ENCODE measurements at regions not wholly inside any gene's neighbourhood (a gene's known extent, or its start where the extent isn't known, plus 50 kb on each side); places are given as distances from the start of the nearest gene placed in this dataset.

DNA sequence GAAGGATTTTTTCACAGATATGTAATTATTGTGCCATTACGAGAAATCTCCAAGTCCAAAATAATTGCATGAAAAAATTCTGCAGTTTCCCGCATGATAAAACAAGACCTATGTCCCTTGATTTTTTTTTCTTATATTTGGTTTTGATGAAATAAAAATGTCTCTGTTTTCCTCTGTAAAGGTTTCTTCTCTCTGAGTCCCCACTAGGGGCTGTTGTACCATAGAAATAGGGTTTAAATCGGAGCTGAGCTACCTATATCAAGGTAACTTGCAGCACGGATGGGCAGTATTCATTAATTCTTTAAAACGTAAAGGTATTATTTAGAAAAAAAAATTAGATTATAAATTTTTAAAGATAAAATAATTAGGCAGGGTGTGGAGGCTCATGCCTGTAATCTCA lies 66.6 kb upstream of the IGF1R start:
- H3K27ac ChIP-seq (ENCODE audit: low read depth in 2 of 2, low read length in 1 of 2) = no peak overlapping the region
- H3K27me3 ChIP-seq (ENCODE audit: control insufficient read depth in 1 of 2, insufficient read depth in 2 of 2, low read length in 2 of 2) = peaks cover 0 to 2% of the 10 kb centered on the region in 2 donors
- 48 to 59% methylated on average over 5 of the region's 5 CpGs for WGBS, 2 donors
- no peaks in the 10 kb centered on the region for H3K36me3 ChIP-seq (ENCODE audit: control insufficient read depth in 2 of 2, insufficient read depth in 2 of 2, low read length in 1 of 2)
- H3K9me3 ChIP-seq (ENCODE audit: control insufficient read depth in 2 of 2, insufficient read depth in 1 of 2, low read depth in 1 of 2, low read length in 1 of 2) = no peaks in the 10 kb centered on the region
- H3K4me3 ChIP-seq (ENCODE audit: low read depth in 1 of 2, low read length in 2 of 2) = no peak overlapping the region
- H3K4me1 ChIP-seq (ENCODE audit: control insufficient read depth in 2 of 2, insufficient read depth in 2 of 2, low read length in 1 of 2) = peaks cover 0 to 2% of the 10 kb centered on the region in 2 donors

DNA sequence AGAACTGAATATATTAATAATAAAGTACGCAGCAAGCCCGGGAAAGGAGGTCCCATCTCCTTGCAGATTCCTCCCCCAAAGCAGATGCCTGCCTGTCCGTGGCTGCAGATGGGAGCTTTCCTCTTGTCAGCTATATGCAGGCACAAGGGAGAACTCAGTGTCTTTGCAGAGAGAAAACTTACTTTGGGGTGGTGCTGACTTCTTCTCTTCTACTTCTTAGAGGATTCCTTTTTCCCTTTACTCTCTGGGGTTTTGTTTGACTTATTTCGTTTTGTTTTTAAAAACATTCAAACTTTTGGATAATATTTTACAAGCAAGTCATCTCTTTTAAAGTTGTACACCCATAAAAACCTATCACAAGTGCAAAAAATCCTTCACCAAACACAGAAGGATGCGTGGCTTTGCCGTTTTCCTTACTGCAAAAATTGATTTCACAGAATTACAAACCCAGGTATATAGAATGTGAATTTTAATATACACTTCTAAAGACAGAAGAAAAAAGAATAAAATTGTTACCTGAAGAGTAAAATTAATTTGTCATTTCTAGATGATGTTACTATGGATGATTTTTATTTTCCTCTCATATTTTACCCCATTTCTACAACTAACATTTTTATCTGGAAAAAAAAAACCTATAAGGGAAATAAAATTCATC lies 65.3 kb upstream of the IGF1R start:
- Histone ChIP-seq H3K9me3 (ENCODE audit: control insufficient read depth in 2 of 2, insufficient read depth in 1 of 2, low read depth in 1 of 2, low read length in 1 of 2) (no peaks in the 10 kb centered on the region), H3K36me3 (ENCODE audit: control insufficient read depth in 2 of 2, insufficient read depth in 2 of 2, low read length in 1 of 2) (no peaks in the 10 kb centered on the region), H3K27ac (ENCODE audit: low read depth in 2 of 2, low read length in 1 of 2) (no peak overlapping the region), H3K27me3 (ENCODE audit: control insufficient read depth in 1 of 2, insufficient read depth in 2 of 2, low read length in 2 of 2) (peaks cover 0 to 2% of the 10 kb centered on the region in 2 donors), H3K4me1 (ENCODE audit: control insufficient read depth in 2 of 2, insufficient read depth in 2 of 2, low read length in 1 of 2) (peaks cover 0 to 2% of the 10 kb centered on the region in 2 donors), H3K4me3 (ENCODE audit: low read depth in 1 of 2, low read length in 2 of 2) (no peak overlapping the region)
- WGBS, 2 donors = 45 to 55% methylated on average over 6 of the region's 6 CpGs

DNA sequence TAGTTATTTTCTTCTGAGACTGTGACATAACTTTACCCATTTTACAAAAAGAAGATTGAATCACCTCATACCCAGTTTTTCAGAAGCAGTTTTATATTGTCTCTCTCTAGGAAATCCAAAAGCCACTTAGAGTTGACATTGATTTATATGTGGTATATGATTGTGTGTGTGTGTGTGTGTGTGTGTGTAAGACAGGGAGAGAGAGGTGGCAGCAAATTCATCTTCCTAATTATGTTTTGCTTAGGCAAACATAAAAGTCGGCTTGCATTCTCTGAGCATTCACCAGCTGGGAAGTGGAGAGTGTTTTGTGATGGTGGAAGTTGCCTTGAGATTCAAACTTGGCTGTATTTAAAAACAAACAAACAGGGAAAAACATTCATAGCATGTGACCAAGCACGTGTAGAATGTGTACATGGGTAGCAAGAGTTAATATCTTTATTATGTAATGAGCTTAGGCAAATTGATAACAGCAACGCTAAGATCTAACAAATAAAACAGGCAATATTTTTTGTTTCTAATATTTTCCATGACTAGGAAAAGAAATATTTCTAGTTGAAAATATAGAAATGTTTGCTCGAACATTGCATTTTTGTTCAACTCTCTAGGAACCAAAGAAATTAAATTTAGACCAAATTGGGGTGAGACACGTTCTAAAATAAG lies 64.4 kb upstream of the IGF1R start:
- no peaks in the 10 kb centered on the region for H3K36me3 ChIP-seq (ENCODE audit: control insufficient read depth in 2 of 2, insufficient read depth in 2 of 2, low read length in 1 of 2)
- H3K4me3 ChIP-seq (ENCODE audit: low read depth in 1 of 2, low read length in 2 of 2) = no peak overlapping the region
- H3K27ac ChIP-seq (ENCODE audit: low read depth in 2 of 2, low read length in 1 of 2) = no peak overlapping the region
- peaks cover 0 to 2% of the 10 kb centered on the region in 2 donors for H3K4me1 ChIP-seq (ENCODE audit: control insufficient read depth in 2 of 2, insufficient read depth in 2 of 2, low read length in 1 of 2)
- H3K9me3 ChIP-seq (ENCODE audit: control insufficient read depth in 2 of 2, insufficient read depth in 1 of 2, low read depth in 1 of 2, low read length in 1 of 2) = no peaks in the 10 kb centered on the region
- peaks cover 0 to 2% of the 10 kb centered on the region in 2 donors for H3K27me3 ChIP-seq (ENCODE audit: control insufficient read depth in 1 of 2, insufficient read depth in 2 of 2, low read length in 2 of 2)
- 37 to 48% methylated on average over 5 of the region's 5 CpGs for WGBS, 2 donors

DNA sequence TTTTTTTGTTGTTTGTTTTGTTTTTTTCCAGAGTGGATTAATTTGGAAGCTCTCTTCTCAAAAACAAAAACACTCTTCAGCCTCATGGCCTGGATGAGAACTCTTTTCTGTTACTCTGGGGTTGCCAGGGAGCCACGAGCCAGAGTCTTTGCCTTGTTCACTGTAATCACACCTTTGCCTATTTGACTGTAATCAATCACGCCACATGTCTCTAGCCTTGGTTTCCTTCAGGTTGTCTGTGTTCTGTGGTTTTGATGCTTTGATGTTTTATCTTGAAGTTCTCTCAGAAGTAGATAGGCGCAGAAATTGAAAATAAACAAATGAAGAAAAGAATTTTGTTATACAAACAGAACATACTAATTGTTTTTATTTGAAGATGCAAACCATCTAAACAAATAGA lies 62.3 kb upstream of the IGF1R start:
- no peaks in the 10 kb centered on the region for H3K9me3 ChIP-seq (ENCODE audit: control insufficient read depth in 2 of 2, insufficient read depth in 1 of 2, low read depth in 1 of 2, low read length in 1 of 2)
- no peak overlapping the region for H3K4me3 ChIP-seq (ENCODE audit: low read depth in 1 of 2, low read length in 2 of 2)
- H3K4me1 ChIP-seq (ENCODE audit: control insufficient read depth in 2 of 2, insufficient read depth in 2 of 2, low read length in 1 of 2) = no peaks in the 10 kb centered on the region
- 57 to 68% methylated on average over 3 of the region's 3 CpGs for WGBS, 2 donors
- H3K36me3 ChIP-seq (ENCODE audit: control insufficient read depth in 2 of 2, insufficient read depth in 2 of 2, low read length in 1 of 2) = no peaks in the 10 kb centered on the region
- H3K27me3 ChIP-seq (ENCODE audit: control insufficient read depth in 1 of 2, insufficient read depth in 2 of 2, low read length in 2 of 2) = peaks cover 0 to 2% of the 10 kb centered on the region in 2 donors
- H3K27ac ChIP-seq (ENCODE audit: low read depth in 2 of 2, low read length in 1 of 2) = no peak overlapping the region

DNA sequence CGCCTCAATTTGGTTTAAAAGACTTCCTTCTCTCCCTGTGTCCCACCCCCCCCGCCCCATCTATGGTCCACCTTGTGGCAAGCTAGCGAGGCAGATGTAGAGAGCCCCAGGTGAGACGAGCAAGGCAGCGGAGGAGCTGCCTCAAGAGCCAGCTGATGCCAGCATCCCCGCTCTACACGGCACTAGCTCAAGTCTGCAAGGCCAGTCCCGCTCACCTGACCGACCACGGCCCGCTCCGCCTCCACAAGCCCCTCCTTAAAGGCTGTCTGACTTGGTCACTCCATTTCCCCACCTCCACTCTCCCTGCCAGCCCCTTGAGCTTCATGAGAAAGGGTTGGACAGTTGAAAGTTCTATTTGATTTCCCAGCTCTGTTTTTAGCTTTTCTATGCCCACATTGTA lies 56.2 kb upstream of the IGF1R start:
- Histone ChIP-seq H3K4me3 (ENCODE audit: low read depth in 1 of 2, low read length in 2 of 2) (no peak overlapping the region), H3K27me3 (ENCODE audit: control insufficient read depth in 1 of 2, insufficient read depth in 2 of 2, low read length in 2 of 2) (no peaks in the 10 kb centered on the region), H3K36me3 (ENCODE audit: control insufficient read depth in 2 of 2, insufficient read depth in 2 of 2, low read length in 1 of 2) (no peaks in the 10 kb centered on the region), H3K4me1 (ENCODE audit: control insufficient read depth in 2 of 2, insufficient read depth in 2 of 2, low read length in 1 of 2) (no peaks in the 10 kb centered on the region), H3K27ac (ENCODE audit: low read depth in 2 of 2, low read length in 1 of 2) (no peak overlapping the region), H3K9me3 (ENCODE audit: control insufficient read depth in 2 of 2, insufficient read depth in 1 of 2, low read depth in 1 of 2, low read length in 1 of 2) (no peaks in the 10 kb centered on the region)
- 81 to 92% methylated on average over 11 to 12 of the region's 12 CpGs for WGBS, 2 donors

DNA sequence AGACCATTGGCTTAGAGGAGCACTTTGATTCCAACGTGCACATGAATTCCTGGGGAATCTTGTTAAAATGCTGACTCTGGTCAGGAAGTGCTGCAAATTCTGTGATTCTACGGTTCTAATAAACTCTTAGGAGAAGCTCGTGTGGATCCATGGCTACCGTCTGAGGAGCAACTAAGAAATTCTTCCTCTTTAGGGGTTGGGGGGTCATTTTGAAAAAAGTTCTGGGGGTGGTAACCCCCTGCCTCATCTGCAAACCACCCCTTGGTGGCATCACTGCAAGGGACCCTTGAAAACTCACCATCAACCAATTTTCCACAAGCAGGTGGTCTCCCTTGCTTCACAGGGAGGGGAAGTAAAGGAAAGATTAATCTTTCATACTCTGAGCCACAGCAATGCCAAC lies 52.2 kb upstream of the IGF1R start:
- no peaks in the 10 kb centered on the region for H3K4me1 ChIP-seq (ENCODE audit: control insufficient read depth in 2 of 2, insufficient read depth in 2 of 2, low read length in 1 of 2)
- 88 to 89% methylated on average over 4 of the region's 4 CpGs for WGBS, 2 donors
- no peak overlapping the region for H3K4me3 ChIP-seq (ENCODE audit: low read depth in 1 of 2, low read length in 2 of 2)
- H3K9me3 ChIP-seq (ENCODE audit: control insufficient read depth in 2 of 2, insufficient read depth in 1 of 2, low read depth in 1 of 2, low read length in 1 of 2) = no peaks in the 10 kb centered on the region
- no peaks in the 10 kb centered on the region for H3K27me3 ChIP-seq (ENCODE audit: control insufficient read depth in 1 of 2, insufficient read depth in 2 of 2, low read length in 2 of 2)
- no peaks in the 10 kb centered on the region for H3K36me3 ChIP-seq (ENCODE audit: control insufficient read depth in 2 of 2, insufficient read depth in 2 of 2, low read length in 1 of 2)
- H3K27ac ChIP-seq (ENCODE audit: low read depth in 2 of 2, low read length in 1 of 2) = no peak overlapping the region

DNA sequence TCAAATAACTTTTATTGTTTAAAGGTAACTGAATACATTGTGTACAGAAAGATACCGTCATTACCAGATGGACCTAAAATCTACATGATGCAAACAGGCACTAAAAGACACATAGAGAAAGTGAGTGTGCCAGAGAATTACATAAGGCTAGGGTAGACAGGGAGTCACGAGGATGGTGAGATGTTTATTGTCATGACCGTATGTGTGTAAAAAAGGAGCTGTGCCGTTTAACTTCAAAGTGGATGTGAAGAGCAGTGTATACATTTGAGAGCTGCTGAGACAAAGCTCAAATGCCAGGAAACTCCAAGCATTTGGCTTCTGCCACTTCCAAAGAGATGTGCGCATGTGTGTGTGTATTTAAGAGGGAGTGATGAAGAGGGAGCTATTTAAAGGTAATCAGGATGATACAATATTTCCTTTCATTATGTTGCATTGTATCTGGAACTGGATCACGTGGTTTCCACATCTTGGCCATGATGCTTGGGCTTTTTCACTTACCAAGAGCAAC lies 51.4 kb upstream of the IGF1R start:
- Histone ChIP-seq H3K36me3 (ENCODE audit: control insufficient read depth in 2 of 2, insufficient read depth in 2 of 2, low read length in 1 of 2) (no peaks in the 10 kb centered on the region), H3K4me1 (ENCODE audit: control insufficient read depth in 2 of 2, insufficient read depth in 2 of 2, low read length in 1 of 2) (no peaks in the 10 kb centered on the region), H3K4me3 (ENCODE audit: low read depth in 1 of 2, low read length in 2 of 2) (no peak overlapping the region), H3K9me3 (ENCODE audit: control insufficient read depth in 2 of 2, insufficient read depth in 1 of 2, low read depth in 1 of 2, low read length in 1 of 2) (no peaks in the 10 kb centered on the region), H3K27me3 (ENCODE audit: control insufficient read depth in 1 of 2, insufficient read depth in 2 of 2, low read length in 2 of 2) (no peaks in the 10 kb centered on the region), H3K27ac (ENCODE audit: low read depth in 2 of 2, low read length in 1 of 2) (no peak overlapping the region)
- 17 to 43% methylated on average over 6 of the region's 6 CpGs for WGBS, 2 donors

DNA sequence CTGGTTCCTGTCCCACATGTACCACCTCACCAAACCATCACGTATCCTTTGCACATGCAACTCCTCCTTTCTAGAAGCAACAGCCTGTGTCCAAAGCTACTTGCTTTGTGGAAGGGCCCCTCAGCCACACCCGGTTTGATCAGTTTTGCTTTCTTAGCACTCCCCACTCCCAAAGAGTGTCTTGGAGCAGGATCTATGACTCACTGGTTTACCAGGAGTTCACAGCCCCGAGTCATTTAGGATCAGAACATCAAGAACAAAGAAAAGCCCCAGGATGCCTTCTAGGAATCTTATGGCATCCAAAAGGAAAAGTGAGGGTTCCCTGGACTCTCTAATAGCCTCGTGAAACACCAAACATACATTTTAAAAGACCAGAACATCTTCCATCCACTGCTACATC lies 50.7 kb upstream of the IGF1R start:
- no peaks in the 10 kb centered on the region for H3K36me3 ChIP-seq (ENCODE audit: control insufficient read depth in 2 of 2, insufficient read depth in 2 of 2, low read length in 1 of 2)
- no peak overlapping the region for H3K27ac ChIP-seq (ENCODE audit: low read depth in 2 of 2, low read length in 1 of 2)
- WGBS, 2 donors = 37 to 49% methylated on average over 4 of the region's 4 CpGs
- no peaks in the 10 kb centered on the region for H3K4me1 ChIP-seq (ENCODE audit: control insufficient read depth in 2 of 2, insufficient read depth in 2 of 2, low read length in 1 of 2)
- no peak overlapping the region for H3K4me3 ChIP-seq (ENCODE audit: low read depth in 1 of 2, low read length in 2 of 2)
- H3K27me3 ChIP-seq (ENCODE audit: control insufficient read depth in 1 of 2, insufficient read depth in 2 of 2, low read length in 2 of 2) = no peaks in the 10 kb centered on the region
- no peaks in the 10 kb centered on the region for H3K9me3 ChIP-seq (ENCODE audit: control insufficient read depth in 2 of 2, insufficient read depth in 1 of 2, low read depth in 1 of 2, low read length in 1 of 2)
